Suppressor macrophage treated with lipopolysaccharide for 4 hours (primary cell): ENCODE measurements at regions not wholly inside any gene's neighbourhood (a gene's known extent, or its start where the extent isn't known, plus 50 kb on each side); places are given as distances from the start of the nearest gene placed in this dataset.
"Not testable (repeated sequence)": the region's sequence is repeated elsewhere in the genome, so short reads cannot be mapped to it uniquely, and the experiment has no call there.

Source experiments
- DNase-seq: peaks from one replicate; pipeline ENCODE4 v3.0.0-alpha.2; 2020

DNA sequence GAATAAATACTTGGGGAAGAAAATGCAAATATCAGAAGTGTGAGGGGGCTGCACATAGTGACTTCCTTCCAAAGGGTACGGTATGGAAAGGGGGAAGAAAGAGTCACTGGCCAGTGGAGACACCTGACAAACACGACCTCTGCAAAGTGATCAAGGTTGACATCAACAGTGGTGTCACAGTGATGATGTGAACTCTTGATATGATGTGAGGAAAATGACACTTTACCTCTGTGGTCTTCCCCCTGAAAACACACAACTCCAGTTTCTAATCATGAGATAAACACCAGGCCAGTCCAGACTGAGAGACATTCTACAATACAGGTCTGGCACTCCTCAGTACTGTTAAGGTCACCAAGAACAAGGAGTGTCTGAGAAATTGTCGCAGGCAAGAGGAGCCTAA lies 169.7 kb downstream of the BUB3 start:
- no peak for DNase-seq

DNA sequence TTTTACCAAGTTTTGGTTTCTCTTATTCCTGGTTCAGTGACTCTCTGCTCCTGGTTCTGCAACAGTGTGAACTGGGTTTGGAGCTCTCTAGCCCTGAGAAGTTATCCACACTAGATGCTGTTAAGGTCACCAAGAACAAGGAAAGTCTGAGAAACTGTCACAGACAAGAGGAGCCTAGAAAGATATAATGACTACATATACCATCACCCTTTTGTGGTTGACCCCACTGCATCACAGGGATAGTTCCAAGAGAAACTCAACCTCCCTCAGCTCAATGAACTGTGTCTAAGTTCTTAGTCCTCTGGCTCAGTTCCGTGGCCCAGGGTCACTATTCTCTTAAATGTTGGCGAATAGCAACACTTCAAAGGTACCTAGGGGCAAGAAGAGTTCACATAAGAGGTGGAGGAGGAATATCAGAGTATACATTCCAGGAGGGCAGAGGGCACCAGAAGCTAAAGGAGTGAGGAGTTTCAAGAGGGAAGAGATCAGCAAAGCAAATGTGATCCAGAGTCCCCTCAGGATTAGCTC lies 171.5 kb downstream of the BUB3 start:
- no peak for DNase-seq

DNA sequence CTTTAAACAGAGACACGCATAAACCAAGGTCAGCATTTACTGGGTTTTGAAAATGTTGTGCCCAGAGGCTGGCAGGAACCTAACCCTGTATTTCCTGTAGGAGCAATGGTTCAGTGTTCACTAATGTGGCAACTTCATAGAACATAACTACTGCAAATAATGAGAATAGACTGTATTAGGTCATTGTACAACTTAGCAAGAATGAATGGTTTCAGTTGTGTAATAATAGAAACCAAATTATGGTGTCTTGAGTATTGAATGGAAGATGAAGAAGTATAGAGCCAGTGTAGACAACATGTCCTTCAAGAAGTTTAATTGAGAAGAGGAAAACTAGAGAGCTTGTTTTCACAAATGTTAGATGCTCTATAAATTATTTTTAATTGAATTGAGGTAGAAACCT lies 172.5 kb downstream of the BUB3 start:
- no peak for DNase-seq

GRCh38 chr10:123327450-123327849 lies 173.2 kb downstream of the BUB3 start:
- DNase-seq: no peak

- no peak for DNase-seq
Measured at GRCh38 chr10:123327896-123328295, 173.7 kb downstream of the BUB3 start.

DNA sequence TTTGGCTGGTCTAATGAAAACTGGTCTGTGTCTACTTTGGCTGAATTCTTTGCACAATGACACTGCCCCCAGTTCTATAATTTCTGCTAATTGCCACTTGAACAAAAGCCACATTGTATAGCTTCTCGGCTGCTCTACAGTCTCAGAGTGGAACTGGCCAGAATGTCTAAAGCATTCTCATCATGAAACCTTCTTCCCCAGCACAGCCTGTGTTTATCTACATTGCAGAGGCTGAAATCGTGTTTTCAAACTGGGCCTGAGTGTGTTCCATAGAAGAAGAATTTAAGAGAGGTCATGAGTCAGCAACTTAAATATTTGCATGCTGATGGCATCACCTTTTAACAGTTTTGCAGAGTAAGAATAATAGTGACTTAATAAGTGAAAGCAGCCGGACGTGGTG lies 177.2 kb downstream of the BUB3 start:
- DNase-seq: no peak

DNA sequence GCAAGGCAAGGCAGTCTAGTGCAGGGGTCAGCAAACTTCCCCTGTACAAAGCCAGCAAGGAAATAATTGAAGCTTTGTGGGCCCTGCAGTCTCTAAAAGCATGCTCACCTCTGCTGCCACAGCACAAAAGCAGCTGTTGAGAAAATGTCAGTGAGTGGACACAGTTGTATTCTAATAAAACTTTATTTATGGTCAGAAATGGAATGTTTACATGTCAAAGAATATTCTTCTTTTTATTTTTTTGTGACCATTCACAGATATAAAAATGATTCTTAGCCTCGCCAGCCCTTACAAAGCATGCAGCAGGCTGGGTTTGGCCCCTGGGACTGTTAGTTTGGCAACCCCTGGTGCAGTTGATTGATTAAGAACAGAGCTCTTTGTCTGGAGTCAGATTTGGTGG lies 192.4 kb downstream of the BUB3 start:
- no peak for DNase-seq

- no peak for DNase-seq
Measured at GRCh38 chr10:123348691-123349572, 194.7 kb downstream of the BUB3 start.

- no peak for DNase-seq
Measured at GRCh38 chr10:123351715-123352114, 197.5 kb downstream of the BUB3 start.

DNA sequence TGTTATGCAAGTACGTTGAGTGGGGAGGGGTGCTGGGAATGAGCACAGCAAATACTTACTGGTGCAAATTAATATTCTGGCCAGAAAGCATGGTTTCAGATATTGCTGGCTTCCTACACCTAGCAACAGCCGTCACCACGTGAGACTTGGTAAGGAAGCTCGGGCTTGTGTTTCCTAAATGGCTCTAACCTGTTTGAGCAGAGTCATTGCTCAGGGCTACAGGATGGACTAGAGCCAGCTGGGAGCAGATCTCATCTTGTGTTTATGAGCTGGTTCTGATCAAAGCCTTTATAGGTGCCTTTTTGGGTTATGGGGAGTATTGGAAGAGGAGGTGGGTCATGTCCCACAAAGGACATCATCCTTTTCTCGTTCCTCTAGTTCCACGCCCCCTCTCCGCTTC lies 200.3 kb downstream of the BUB3 start:
- no peak for DNase-seq

- no peak for DNase-seq
Measured at GRCh38 chr10:123355748-123356481, 201.7 kb downstream of the BUB3 start.

- DNase-seq: no peak
Measured at GRCh38 chr10:123356799-123357198, 202.6 kb downstream of the BUB3 start.

DNA sequence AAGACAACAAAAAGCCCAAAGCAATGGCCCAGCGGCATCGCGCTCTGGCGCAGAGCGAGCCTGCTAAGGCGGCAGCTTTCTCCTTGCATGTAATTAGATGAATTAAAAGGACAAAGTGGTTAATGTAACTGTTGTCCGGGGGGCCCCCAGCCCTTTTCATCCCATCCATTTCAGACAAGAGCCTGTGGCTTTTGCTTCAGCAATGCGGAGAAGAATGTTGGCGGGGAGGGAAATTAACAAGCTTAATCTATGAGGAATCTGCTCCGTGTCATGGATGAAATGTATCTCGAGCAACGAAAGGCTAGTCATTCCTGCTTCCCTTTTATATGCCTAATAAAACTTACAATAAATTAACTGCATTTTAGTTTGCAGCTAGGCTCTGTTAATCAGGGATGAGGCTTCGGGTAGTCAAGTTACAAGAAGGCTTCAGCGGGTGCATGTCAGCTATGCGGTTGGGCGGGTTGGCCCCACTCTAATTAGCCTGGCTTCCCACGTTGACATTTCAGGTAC lies 203.3 kb downstream of the BUB3 start:
- DNase-seq: no peak

DNA sequence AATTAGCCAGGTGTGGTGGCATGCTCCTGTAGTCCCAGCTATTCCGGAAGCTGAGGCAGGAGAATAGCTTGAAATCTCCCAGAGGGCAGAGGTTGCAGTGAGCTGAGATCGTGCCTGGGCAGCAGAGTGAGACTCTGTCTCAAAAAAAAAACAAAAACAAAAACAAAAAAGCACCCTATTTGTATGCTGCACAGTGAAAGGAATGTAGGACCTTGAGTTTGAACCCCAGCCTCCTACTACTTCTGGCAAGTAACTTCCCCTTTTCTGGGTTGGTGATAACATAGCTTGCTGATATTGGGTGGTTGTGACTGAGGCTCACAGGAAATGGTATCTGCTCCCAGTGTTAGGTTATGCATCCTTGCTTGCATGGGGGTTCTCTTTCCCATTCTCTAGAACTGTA lies 205.3 kb downstream of the BUB3 start:
- DNase-seq: no peak

DNA sequence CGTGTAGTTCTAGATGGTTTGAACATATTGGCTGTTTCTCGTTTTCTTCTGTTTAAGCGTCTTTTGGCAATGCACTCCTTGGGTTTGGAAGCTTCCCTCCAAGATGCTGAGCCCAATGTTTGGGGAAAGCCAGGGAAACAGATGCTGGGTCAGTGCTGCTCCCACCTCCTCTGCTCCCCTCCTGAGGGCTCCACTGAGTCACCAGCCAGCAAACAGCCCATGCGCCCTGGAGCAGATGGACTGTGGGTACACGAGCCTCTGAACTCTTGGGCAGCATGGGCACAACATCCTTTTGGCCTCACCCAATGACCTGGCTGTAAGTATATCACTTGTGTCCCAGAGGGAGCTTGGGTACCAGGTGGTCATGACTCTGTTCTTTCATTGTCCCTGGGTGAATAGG lies 207.6 kb downstream of the BUB3 start:
- DNase-seq: no peak

GRCh38 chr10:123367195-123367594 lies 213.0 kb downstream of the BUB3 start:
- no peak for DNase-seq

GRCh38 chr10:123371626-123372025 lies 217.4 kb downstream of the BUB3 start:
- DNase-seq: not testable (repeated sequence)

DNA sequence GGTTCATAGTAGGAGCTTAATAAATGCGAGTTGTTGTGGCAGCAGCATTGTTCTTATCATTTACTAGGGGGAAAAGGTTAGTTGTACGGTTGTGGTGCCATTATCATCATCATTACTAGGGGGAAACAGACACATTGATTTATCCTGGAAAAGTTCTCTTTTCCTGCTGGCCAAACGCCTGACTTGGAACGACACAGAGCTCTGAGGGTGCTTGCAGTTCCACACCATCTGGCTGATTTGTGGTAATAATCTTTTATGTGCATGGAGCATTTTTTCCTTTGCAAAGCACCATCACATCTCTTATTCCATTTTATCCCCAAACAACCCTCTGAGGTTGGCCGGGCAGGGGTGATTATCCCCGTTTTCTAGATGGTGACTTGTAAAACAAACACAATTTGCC lies 219.4 kb downstream of the BUB3 start:
- DNase-seq: no peak

DNA sequence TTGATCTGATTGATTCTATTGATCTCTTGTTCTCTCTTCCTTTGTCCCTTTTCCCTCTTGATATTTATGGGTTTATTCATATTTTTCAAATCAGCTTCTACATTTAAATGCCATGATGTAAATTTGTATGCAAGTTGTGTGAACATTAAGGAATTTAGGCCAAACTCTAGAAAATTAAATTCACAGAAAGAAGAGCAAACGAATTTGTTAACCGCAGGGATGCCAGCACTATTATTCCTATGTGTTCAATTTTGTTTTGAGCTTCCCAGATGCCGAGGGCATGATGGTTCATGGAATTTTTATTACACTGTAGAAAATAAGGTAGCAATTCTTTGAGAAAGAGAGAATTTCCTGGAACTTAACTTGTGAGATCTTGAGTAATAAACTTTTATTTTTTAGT lies 220.9 kb downstream of the BUB3 start:
- DNase-seq: no peak

GRCh38 chr10:123375738-123376137 lies 221.5 kb downstream of the BUB3 start:
- no peak for DNase-seq

DNA sequence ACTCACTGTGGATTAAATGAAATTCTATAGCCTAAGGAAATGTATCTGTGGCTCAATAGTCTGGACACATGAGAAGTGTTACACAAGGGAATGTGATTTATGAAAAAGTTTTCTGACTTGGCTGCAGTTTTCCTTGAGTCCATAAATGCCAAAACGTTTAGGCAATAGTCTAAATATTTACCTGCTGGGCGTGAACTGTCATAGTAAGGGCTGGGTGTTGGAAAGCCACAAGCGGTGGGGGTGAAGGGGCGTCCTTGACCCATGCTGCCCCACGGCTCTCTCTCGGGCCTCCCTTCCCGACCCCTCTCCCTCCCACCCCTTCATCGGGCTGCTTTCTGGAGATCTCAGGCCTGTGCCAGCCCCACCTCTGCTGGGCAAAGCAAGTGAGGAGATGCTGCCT lies 223.7 kb downstream of the BUB3 start:
- DNase-seq: no peak

DNA sequence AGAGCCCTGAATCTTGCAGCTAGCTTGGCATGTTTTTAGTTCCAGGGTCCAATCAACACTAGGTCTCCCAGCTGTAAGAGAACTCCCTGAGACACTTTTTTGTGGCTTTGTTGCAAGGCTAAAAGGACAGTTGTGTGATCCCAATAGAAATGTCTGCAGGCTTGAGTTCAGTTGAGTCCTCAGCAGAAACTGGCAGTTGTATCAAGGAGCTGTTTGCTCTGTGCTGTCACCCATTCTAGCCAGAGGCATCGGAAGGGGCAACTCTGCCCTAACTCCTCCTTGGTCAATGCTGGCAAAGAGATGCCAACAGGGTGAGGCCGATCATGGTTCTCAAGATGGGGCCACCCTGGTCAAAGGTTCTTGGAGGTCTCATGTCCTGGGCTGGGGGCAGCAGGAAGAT lies 224.1 kb downstream of the BUB3 start:
- no peak for DNase-seq

GRCh38 chr10:123379156-123379555 lies 225.0 kb downstream of the BUB3 start:
- no peak for DNase-seq
